ENCODE measurements at regions not wholly inside any gene's neighbourhood (a gene's known extent, or its start where the extent isn't known, plus 50 kb on each side); places are given as distances from the start of the nearest gene placed in this dataset.

DNA sequence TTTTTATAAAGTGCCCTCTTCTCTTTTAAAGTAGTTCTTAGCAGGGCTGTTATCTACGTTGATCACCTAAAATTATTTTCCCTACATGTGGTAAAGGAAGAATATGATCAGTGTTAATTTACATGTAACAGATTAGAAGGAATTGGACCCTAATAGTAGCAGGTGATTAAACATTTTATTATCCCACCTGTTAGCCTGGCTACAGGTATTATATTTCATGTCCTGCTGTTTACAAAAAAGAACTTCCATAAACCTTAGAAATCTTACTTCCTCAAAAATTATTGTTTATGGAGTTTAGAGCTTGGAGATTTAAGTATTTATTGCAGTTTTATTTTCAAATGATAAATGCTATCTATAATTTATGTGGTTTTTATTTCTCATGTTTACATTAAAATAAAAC lies 1226.7 kb downstream of the UQCRFS1 start:
- no peak overlapping the region for H3K27ac ChIP-seq
- POLR2A ChIA-PET = no interaction called here
- no peak overlapping the region for H3K4me2 ChIP-seq
- no peak for FAIRE-seq
- H3K9me3 ChIP-seq = no peaks in the 10 kb centered on the region; the same call in 2 of the 3 replicates
- no peak for DNase-seq (ENCODE audit: low read depth in 1 of 2, low spot score in 1 of 2)
- no peaks in the 10 kb centered on the region for H3K4me1 ChIP-seq
- CTCF ChIA-PET = interaction anchor here (1.0 kb wide), 1 partner anchor 27 kb away, joined by 3 read pairs; no protein-coding TSS in a partner anchor
- 1% methylated on average over 1 of the region's 1 CpG for WGBS (ENCODE audit: missing lambda C conversion rate)
- no peak for ATAC-seq
- TF ChIP-seq, protein P1, sequence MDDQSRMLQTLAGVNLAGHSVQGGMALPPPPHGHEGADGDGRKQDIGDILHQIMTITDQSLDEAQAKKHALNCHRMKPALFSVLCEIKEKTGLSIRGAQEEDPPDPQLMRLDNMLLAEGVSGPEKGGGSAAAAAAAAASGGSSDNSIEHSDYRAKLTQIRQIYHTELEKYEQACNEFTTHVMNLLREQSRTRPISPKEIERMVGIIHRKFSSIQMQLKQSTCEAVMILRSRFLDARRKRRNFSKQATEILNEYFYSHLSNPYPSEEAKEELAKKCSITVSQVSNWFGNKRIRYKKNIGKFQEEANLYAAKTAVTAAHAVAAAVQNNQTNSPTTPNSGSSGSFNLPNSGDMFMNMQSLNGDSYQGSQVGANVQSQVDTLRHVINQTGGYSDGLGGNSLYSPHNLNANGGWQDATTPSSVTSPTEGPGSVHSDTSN (IDR thresholded peaks at IDR 0.05) = no peak
- TF ChIP-seq EP300 (IDR thresholded peaks at IDR 0.05) (no peak), MAZ (IDR thresholded peaks at IDR 0.05; ENCODE audit: borderline replicate concordance, low read depth, low read length) (no peak), ESRRA (IDR thresholded peaks at IDR 0.05; ENCODE audit: borderline replicate concordance, low read length) (no peak), HEYL (CRISPR knock-in tag; IDR thresholded peaks at IDR 0.05) (no peak), ZFP36 (IDR thresholded peaks at IDR 0.05; ENCODE audit: borderline replicate concordance, partially characterized antibody) (no peak), RFX5 (IDR thresholded peaks at IDR 0.05) (no peak)
- TF ChIP-seq, protein P2, sequence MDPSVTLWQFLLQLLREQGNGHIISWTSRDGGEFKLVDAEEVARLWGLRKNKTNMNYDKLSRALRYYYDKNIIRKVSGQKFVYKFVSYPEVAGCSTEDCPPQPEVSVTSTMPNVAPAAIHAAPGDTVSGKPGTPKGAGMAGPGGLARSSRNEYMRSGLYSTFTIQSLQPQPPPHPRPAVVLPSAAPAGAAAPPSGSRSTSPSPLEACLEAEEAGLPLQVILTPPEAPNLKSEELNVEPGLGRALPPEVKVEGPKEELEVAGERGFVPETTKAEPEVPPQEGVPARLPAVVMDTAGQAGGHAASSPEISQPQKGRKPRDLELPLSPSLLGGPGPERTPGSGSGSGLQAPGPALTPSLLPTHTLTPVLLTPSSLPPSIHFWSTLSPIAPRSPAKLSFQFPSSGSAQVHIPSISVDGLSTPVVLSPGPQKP (IDR thresholded peaks at IDR 0.05; ENCODE audit: low read depth, low read length) = no peak
- TF ChIP-seq, protein P3, sequence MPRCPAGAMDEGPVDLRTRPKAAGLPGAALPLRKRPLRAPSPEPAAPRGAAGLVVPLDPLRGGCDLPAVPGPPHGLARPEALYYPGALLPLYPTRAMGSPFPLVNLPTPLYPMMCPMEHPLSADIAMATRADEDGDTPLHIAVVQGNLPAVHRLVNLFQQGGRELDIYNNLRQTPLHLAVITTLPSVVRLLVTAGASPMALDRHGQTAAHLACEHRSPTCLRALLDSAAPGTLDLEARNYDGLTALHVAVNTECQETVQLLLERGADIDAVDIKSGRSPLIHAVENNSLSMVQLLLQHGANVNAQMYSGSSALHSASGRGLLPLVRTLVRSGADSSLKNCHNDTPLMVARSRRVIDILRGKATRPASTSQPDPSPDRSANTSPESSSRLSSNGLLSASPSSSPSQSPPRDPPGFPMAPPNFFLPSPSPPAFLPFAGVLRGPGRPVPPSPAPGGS (IDR thresholded peaks at IDR 0.05) = no peak
- no peak overlapping the region for H3K4me3 ChIP-seq

DNA sequence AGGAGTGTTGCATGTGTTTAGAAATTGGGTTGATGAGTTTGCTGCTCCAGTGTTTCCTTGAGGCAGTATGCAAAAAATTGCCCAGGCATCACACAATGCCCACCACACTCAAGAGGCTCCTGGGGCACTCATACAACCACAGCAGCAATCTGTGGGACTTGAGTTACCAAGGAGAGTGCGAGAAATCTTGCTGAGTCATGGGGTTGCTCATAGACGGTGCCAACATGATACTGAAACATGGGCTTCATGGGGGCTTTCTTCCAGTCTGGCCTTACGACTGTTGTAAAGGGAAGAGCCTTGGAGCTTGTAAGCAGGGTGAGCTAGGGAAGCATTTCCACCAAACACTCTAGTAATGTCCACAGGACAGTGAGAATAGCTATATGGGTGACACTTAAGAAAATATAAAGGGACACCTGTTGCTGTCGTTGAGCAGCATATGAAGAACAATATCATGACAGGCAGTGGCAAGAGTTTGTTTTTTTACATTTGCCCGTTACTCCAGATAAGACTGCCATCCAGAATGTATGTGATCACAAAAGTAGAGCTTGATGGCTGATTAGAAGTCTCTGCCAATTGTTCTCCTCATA lies 1237.4 kb downstream of the UQCRFS1 start:
- no peak overlapping the region for H3K4me2 ChIP-seq
- ChIA-PET POLR2A (no interaction called here), CTCF (interaction anchor here (0.6 to 7.4 kb wide), 5 partner anchors 9 to 1553 kb away, joined by 3 to 48 read pairs (median 4); no protein-coding TSS in a partner anchor)
- no peaks in the 10 kb centered on the region for H3K4me1 ChIP-seq
- ATAC-seq = no peak
- no peak for DNase-seq (ENCODE audit: low read depth in 1 of 2, low spot score in 1 of 2)
- no peak for FAIRE-seq
- WGBS (ENCODE audit: missing lambda C conversion rate) = 7% methylated on average over 5 of the region's 5 CpGs
- H3K9me3 ChIP-seq = no peaks in the 10 kb centered on the region
- peak; percentile 88 for TF ChIP-seq MAFK (IDR thresholded peaks at IDR 0.05; ENCODE audit: partially characterized antibody)
- TF ChIP-seq NFE2L2 (conservative IDR thresholded peaks at IDR 0.05; ENCODE audit: low read length) = peak; percentile 82
- TF ChIP-seq FOSL2 (IDR thresholded peaks at IDR 0.05) = no peak
- no peak for TF ChIP-seq FOSL2 (CRISPR knock-in tag; IDR thresholded peaks at IDR 0.05)
- H3K27ac ChIP-seq = no peak overlapping the region
- H3K4me3 ChIP-seq = no peak overlapping the region

DNA sequence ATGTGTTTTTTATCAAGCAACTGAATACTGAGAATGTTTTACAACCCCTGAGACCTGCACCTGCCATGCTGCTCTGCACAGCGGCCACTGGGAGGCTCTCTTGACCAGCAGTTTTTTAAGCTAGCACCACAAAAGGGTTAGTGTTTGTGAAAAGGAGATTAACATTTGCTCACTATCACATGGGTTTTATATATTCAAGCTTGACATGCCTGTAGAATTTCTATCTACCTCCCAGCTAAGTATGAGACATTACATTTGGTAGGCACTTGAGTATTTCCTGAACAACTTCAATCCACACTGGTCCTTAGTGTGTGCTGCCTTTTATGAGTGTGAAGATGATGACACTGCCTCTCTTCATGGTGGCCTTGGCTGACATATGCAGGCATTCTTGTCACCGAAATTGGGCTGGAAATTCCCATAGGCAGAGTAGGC lies 1238.9 kb downstream of the UQCRFS1 start:
- ChIA-PET CTCF (interaction anchor here (0.6 to 7.4 kb wide), 15 partner anchors 8 to 1623 kb away, joined by 3 to 48 read pairs (median 3); no protein-coding TSS in a partner anchor), POLR2A (no interaction called here)
- TF ChIP-seq, protein P4, sequence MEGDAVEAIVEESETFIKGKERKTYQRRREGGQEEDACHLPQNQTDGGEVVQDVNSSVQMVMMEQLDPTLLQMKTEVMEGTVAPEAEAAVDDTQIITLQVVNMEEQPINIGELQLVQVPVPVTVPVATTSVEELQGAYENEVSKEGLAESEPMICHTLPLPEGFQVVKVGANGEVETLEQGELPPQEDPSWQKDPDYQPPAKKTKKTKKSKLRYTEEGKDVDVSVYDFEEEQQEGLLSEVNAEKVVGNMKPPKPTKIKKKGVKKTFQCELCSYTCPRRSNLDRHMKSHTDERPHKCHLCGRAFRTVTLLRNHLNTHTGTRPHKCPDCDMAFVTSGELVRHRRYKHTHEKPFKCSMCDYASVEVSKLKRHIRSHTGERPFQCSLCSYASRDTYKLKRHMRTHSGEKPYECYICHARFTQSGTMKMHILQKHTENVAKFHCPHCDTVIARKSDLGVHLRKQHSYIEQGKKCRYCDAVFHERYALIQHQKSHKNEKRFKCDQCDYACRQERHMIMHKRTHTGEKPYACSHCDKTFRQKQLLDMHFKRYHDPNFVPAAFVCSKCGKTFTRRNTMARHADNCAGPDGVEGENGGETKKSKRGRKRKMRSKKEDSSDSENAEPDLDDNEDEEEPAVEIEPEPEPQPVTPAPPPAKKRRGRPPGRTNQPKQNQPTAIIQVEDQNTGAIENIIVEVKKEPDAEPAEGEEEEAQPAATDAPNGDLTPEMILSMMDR (IDR thresholded peaks at IDR 0.05) = peak; percentile 45
- TF ChIP-seq EHMT2 (IDR thresholded peaks at IDR 0.05; ENCODE audit: low read depth) (no peak), HDAC2 (IDR thresholded peaks at IDR 0.05) (no peak), CHD2 (IDR thresholded peaks at IDR 0.05; ENCODE audit: low read length, partially characterized antibody) (no peak), RAD21 (conservative IDR thresholded peaks at IDR 0.05 in 1 of 2, IDR thresholded peaks at IDR 0.05 in 1 of 2) (peak; percentile 68 to 77), SMC3 (IDR thresholded peaks at IDR 0.05) (peak; percentile 63), TP53 (CRISPR knock-in tag; IDR thresholded peaks at IDR 0.05) (no peak)
- DNase-seq (ENCODE audit: low read depth in 1 of 2, low spot score in 1 of 2) (peak; percentile 10 to 44), FAIRE-seq (peak; percentile 73), ATAC-seq (peak; percentile 56 to 80; a peak in 4 of 6 replicates)
- Histone ChIP-seq H3K27ac (no peak overlapping the region), H3K9me3 (no peaks in the 10 kb centered on the region), H3K4me2 (no peak overlapping the region), H3K4me1 (no peaks in the 10 kb centered on the region), H3K4me3 (no peak overlapping the region)
- 1% methylated on average over 2 of the region's 2 CpGs for WGBS (ENCODE audit: missing lambda C conversion rate)

All from A549 (cell line).